ENCODE measurements at regions not wholly inside any gene's neighbourhood (a gene's known extent, or its start where the extent isn't known, plus 50 kb on each side); places are given as distances from the start of the nearest gene placed in this dataset.

GRCh38 chr10:129021594-129022304 lies 445.3 kb upstream of the MGMT start:
- peak overlapping the region in 2 of 4 donors; percentile 27 to 55 for H3K27ac ChIP-seq
- 18 to 52% methylated on average over 5 to 11 of the region's 18 CpGs for WGBS, 2 donors
- H3K27me3 ChIP-seq = peaks cover 0 to 4% (median 0%) of the 10 kb centered on the region in 4 donors
- no peak overlapping the region for H3K4me3 ChIP-seq
- TF ChIP-seq, protein P1, sequence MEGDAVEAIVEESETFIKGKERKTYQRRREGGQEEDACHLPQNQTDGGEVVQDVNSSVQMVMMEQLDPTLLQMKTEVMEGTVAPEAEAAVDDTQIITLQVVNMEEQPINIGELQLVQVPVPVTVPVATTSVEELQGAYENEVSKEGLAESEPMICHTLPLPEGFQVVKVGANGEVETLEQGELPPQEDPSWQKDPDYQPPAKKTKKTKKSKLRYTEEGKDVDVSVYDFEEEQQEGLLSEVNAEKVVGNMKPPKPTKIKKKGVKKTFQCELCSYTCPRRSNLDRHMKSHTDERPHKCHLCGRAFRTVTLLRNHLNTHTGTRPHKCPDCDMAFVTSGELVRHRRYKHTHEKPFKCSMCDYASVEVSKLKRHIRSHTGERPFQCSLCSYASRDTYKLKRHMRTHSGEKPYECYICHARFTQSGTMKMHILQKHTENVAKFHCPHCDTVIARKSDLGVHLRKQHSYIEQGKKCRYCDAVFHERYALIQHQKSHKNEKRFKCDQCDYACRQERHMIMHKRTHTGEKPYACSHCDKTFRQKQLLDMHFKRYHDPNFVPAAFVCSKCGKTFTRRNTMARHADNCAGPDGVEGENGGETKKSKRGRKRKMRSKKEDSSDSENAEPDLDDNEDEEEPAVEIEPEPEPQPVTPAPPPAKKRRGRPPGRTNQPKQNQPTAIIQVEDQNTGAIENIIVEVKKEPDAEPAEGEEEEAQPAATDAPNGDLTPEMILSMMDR (IDR thresholded peaks at IDR 0.05) = no peak
- DNase-seq = no peak
- H3K9me3 ChIP-seq = no peaks in the 10 kb centered on the region
- intact Hi-C loops (cut with DNase I) = no loop called here
- H3K36me3 ChIP-seq = no peaks in the 10 kb centered on the region
- H3K4me1 ChIP-seq = peaks cover 0 to 16% (median 0%) of the 10 kb centered on the region in 3 donors

GRCh38 chr10:129023082-129023481 lies 444.0 kb upstream of the MGMT start:
- WGBS, 2 donors = 45 to 54% methylated on average over 5 of the region's 5 CpGs
- H3K27me3 ChIP-seq = peaks cover 0 to 4% (median 0%) of the 10 kb centered on the region in 4 donors
- peaks cover 0 to 16% (median 0%) of the 10 kb centered on the region in 3 donors for H3K4me1 ChIP-seq
- DNase-seq = no peak
- H3K36me3 ChIP-seq = no peaks in the 10 kb centered on the region
- intact Hi-C loops (cut with DNase I) = no loop called here
- no peaks in the 10 kb centered on the region for H3K9me3 ChIP-seq
- H3K4me3 ChIP-seq = no peak overlapping the region
- no peak for TF ChIP-seq POLR2A (IDR thresholded peaks at IDR 0.05)
- TF ChIP-seq, protein P1 (IDR thresholded peaks at IDR 0.05) = no peak
- H3K27ac ChIP-seq = no peak overlapping the region

GRCh38 chr10:129024046-129024445 lies 443.0 kb upstream of the MGMT start:
- Histone ChIP-seq H3K4me1 (peaks cover 0 to 16% (median 0%) of the 10 kb centered on the region in 3 donors), H3K27me3 (peaks cover 0 to 6% (median 0%) of the 10 kb centered on the region in 4 donors), H3K36me3 (no peaks in the 10 kb centered on the region), H3K4me3 (no peak overlapping the region), H3K27ac (no peak overlapping the region), H3K9me3 (no peaks in the 10 kb centered on the region)
- no peak for TF ChIP-seq POLR2A (IDR thresholded peaks at IDR 0.05)
- TF ChIP-seq, protein P1 (IDR thresholded peaks at IDR 0.05) = no peak
- 75 to 78% methylated on average over 8 of the region's 8 CpGs for WGBS, 2 donors
- no peak for DNase-seq
- intact Hi-C loops (cut with DNase I) = no loop called here

DNA sequence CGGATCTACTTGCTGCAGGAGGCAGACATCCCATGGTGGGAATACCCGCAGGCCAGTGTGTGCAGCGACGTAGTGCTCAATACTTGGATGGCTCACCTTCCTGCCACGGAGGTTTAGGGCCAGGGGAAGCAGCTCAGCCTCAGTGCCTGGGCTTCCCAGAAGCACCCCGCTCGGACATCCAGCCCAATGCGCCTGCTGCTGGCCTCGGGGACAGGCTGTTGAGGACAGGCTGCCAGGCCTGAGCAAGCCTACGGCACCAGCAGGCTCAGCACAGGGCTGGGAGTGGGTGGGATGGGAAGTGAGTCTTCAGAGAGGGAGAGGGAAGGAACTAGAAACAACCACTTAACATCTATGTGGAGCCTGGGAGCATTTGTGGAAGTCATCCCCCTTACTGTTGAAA lies 441.3 kb upstream of the MGMT start:
- H3K27me3 ChIP-seq = peaks cover 0 to 16% (median 0%) of the 10 kb centered on the region in 4 donors
- no peaks in the 10 kb centered on the region for H3K9me3 ChIP-seq
- no peak overlapping the region for H3K27ac ChIP-seq
- intact Hi-C loops (cut with DNase I) = no loop called here
- peaks cover 0 to 16% (median 0%) of the 10 kb centered on the region in 3 donors for H3K4me1 ChIP-seq
- no peaks in the 10 kb centered on the region for H3K36me3 ChIP-seq
- no peak overlapping the region for H3K4me3 ChIP-seq
- WGBS, 2 donors = 90% methylated on average over 2 of the region's 10 CpGs; no CpG with 5 or more reads in 1 of the 2 donors
- TF ChIP-seq, protein P1 (IDR thresholded peaks at IDR 0.05) = no peak
- no peak for TF ChIP-seq POLR2A (IDR thresholded peaks at IDR 0.05)
- no peak for DNase-seq

- H3K27me3 ChIP-seq = peaks cover 0 to 36% (median 0%) of the 10 kb centered on the region in 4 donors
- no peak overlapping the region for H3K27ac ChIP-seq
- H3K4me1 ChIP-seq = peaks cover 0 to 8% (median 0%) of the 10 kb centered on the region in 3 donors
- TF ChIP-seq, protein P1 (IDR thresholded peaks at IDR 0.05) = no peak
- TF ChIP-seq POLR2A (IDR thresholded peaks at IDR 0.05) = no peak
- H3K9me3 ChIP-seq = no peaks in the 10 kb centered on the region
- H3K36me3 ChIP-seq = no peaks in the 10 kb centered on the region
- no peak overlapping the region for H3K4me3 ChIP-seq
- DNase-seq = no peak
- intact Hi-C loops (cut with DNase I) = no loop called here
- 59 to 67% methylated on average over 5 of the region's 5 CpGs for WGBS, 2 donors
These were observed 439.1 kb upstream of the MGMT start for GRCh38 chr10:129027906-129028305.
